CD4-positive, CD25-positive, alpha-beta regulatory T cell (primary cell): ENCODE measurements at regions not wholly inside any gene's neighbourhood (a gene's known extent, or its start where the extent isn't known, plus 50 kb on each side); places are given as distances from the start of the nearest gene placed in this dataset.

Experiments used
- ATAC-seq, 2 donors: fragments of 150-1000 bp; cut with Tn5 transposase; one replicate each; pipeline ENCODE4 v1.10.0; 2021; ENCODE audit warnings: low read depth in 2 of 2, moderate number of reproducible peaks in 2 of 2, moderate library complexity in 1 of 2
- DNase-seq, 3 donors: peaks; one replicate each; pipeline versions ENCODE4 v3.0.0 to v3.0.0-alpha.2; 2012 to 2022; ENCODE audit warnings: mixed read lengths in 1 of 3
- H3K27ac ChIP-seq: one replicate; pipeline ENCODE4 v1.7.0; 2013; ENCODE audit warnings: mild to moderate bottlenecking, low read length; ENCODE audit not compliant: insufficient read depth, poor library complexity, severe bottlenecking
- H3K27me3 ChIP-seq: one replicate; pipeline ENCODE4 v1.7.0; 2013; ENCODE audit warnings: low read length; ENCODE audit not compliant: control insufficient read depth, insufficient read depth
- H3K36me3 ChIP-seq: one replicate; pipeline ENCODE4 v1.7.0; 2013; ENCODE audit warnings: mild to moderate bottlenecking, low read length, moderate library complexity; ENCODE audit not compliant: control insufficient read depth, insufficient read depth
- H3K4me1 ChIP-seq: 2 replicates; pipeline ENCODE4 v1.7.0; 2013; ENCODE audit warnings: mild to moderate bottlenecking, low read length; ENCODE audit not compliant: insufficient read depth, control insufficient read depth, poor library complexity, severe bottlenecking
- H3K4me3 ChIP-seq: one replicate; pipeline ENCODE4 v1.7.0; 2013; ENCODE audit warnings: low read depth, mild to moderate bottlenecking, low read length, moderate library complexity
- H3K9me3 ChIP-seq, 2 experiments: 1 replicate in 1 of 2; 2 replicates in 1 of 2; pipeline ENCODE4 v1.7.0; 2013; ENCODE audit warnings: low read length in 2 of 2, mild to moderate bottlenecking in 1 of 2, moderate library complexity in 1 of 2; ENCODE audit not compliant: control insufficient read depth in 2 of 2
- H3K27ac Mint-ChIP-seq, 3 donors: one replicate each; pipeline ENCODE4 v1.8.0; 2020 to 2022; ENCODE audit warnings: mild to moderate bottlenecking in 3 of 3, mixed read lengths in 3 of 3, moderate library complexity in 2 of 3
- H3K27me3 Mint-ChIP-seq: one replicate; pipeline ENCODE4 v1.8.0; 2022; ENCODE audit warnings: mild to moderate bottlenecking, mixed read lengths
- H3K36me3 Mint-ChIP-seq: one replicate; pipeline ENCODE4 v1.8.0; 2020; ENCODE audit warnings: mixed read lengths
- H3K4me1 Mint-ChIP-seq, 4 donors: one replicate each; pipeline ENCODE4 v1.8.0; 2020 to 2022; ENCODE audit warnings: mixed read lengths in 4 of 4, mild to moderate bottlenecking in 1 of 4
- H3K4me3 Mint-ChIP-seq, 4 donors: one replicate each; pipeline ENCODE4 v1.8.0; 2020 to 2022; ENCODE audit warnings: mild to moderate bottlenecking in 4 of 4, mixed read lengths in 4 of 4, moderate library complexity in 3 of 4
- H3K9me3 Mint-ChIP-seq, 7 donors: one replicate each; pipeline ENCODE4 v1.8.0; 2020 to 2022; ENCODE audit warnings: mixed read lengths in 7 of 7, mild to moderate bottlenecking in 3 of 7, moderate library complexity in 2 of 7

DNA sequence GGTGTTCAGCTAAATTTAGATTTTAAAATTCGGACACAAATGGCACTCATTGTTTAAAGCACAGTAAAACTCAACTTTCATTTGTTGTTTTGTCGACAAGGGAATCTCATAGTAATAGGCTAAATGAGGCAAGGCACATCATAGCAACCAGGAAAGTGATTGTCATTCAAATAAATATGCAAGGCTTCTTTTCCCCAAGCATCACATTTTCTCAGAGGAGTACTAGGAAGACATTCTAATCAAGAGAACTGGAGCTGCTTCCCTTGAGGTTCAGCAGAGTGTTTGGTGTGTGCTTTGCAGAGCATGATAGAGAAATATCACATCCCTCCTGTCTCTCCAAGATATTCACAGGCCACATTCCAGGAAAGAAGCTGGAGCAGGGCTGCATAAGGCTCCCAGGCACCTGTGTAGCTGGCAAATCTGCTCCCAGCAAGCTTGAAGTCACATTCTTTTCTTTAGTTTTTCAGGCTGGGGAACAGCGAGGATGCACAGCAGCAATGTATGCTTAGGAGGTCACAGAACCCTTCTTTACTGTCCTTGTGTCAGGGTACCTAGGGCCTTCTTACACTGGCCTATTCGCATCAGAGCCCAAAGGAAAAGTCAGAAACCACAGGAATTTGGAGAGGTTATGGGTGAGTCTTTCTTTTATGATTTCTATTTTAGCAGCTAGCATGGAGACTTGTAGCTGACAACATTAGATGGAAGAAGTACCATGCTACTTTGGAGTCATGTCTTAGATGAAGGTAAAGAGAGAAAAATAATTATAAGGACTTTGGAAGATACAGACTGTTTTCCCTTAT is 95.9 kb upstream of the HDAC9 start:
- Mint-ChIP-seq H3K27me3 (no peaks in the 10 kb centered on the region), H3K27ac (no peak overlapping the region), H3K36me3 (no peaks in the 10 kb centered on the region), H3K9me3 (peaks cover 0 to 9% (median 0%) of the 10 kb centered on the region in 7 donors), H3K4me1 (no peaks in the 10 kb centered on the region), H3K4me3 (no peak overlapping the region)
- DNase-seq (no peak), ATAC-seq (no peak)
- H3K4me3 ChIP-seq: no peak overlapping the region
- no peaks in the 10 kb centered on the region for H3K4me1 ChIP-seq
- peaks cover 2% of the 10 kb centered on the region for H3K27me3 ChIP-seq
- H3K36me3 ChIP-seq: no peaks in the 10 kb centered on the region
- H3K27ac ChIP-seq: no peak overlapping the region
- no peaks in the 10 kb centered on the region for H3K9me3 ChIP-seq

DNA sequence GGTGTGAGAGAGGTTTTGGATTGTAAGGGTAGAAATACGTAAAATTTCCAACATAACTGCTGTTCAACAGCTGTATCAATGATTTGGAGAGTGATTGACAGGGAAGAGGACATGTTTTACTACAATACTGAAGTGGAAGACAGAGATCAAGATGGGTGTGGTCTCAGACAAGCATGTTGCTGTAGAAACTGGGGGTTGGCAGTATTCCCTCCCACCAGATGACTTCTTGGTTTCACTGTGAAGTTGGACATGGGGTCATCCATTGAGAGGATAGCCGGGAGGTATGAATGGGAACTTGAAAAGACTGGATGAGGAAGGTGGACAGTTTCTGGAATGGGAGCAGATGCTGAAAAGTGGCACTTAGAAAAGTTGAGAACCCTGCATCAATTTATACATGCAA is 95.3 kb upstream of the HDAC9 start:
- no peaks in the 10 kb centered on the region for H3K27me3 Mint-ChIP-seq
- no peak for ATAC-seq

GRCh38 chr7:18400726-18401125 is 94.8 kb upstream of the HDAC9 start:
- H3K4me1 Mint-ChIP-seq: no peaks in the 10 kb centered on the region
- ATAC-seq: no peak
- no peak overlapping the region for H3K4me3 ChIP-seq
- no peaks in the 10 kb centered on the region for H3K36me3 ChIP-seq
- H3K4me3 Mint-ChIP-seq: no peak overlapping the region
- H3K27me3 ChIP-seq: peaks cover 2% of the 10 kb centered on the region
- no peaks in the 10 kb centered on the region for H3K27me3 Mint-ChIP-seq
- peaks cover 0 to 11% (median 0%) of the 10 kb centered on the region in 7 donors for H3K9me3 Mint-ChIP-seq
- no peaks in the 10 kb centered on the region for H3K36me3 Mint-ChIP-seq
- no peak for DNase-seq
- H3K9me3 ChIP-seq: no peaks in the 10 kb centered on the region
- no peaks in the 10 kb centered on the region for H3K4me1 ChIP-seq
- H3K27ac ChIP-seq: no peak overlapping the region
- no peak overlapping the region for H3K27ac Mint-ChIP-seq

More for the DNA sequence above, 95.3 kb upstream of the HDAC9 start:
- Mint-ChIP-seq H3K27ac (no peak overlapping the region), H3K36me3 (no peaks in the 10 kb centered on the region), H3K4me3 (no peak overlapping the region), H3K9me3 (peaks cover 0 to 10% (median 0%) of the 10 kb centered on the region in 7 donors), H3K4me1 (no peaks in the 10 kb centered on the region)
- H3K9me3 ChIP-seq: no peaks in the 10 kb centered on the region
- H3K36me3 ChIP-seq: no peaks in the 10 kb centered on the region
- DNase-seq: no peak
- H3K27me3 ChIP-seq: peaks cover 2% of the 10 kb centered on the region
- H3K4me1 ChIP-seq: no peaks in the 10 kb centered on the region
- H3K27ac ChIP-seq: no peak overlapping the region
- no peak overlapping the region for H3K4me3 ChIP-seq

DNA sequence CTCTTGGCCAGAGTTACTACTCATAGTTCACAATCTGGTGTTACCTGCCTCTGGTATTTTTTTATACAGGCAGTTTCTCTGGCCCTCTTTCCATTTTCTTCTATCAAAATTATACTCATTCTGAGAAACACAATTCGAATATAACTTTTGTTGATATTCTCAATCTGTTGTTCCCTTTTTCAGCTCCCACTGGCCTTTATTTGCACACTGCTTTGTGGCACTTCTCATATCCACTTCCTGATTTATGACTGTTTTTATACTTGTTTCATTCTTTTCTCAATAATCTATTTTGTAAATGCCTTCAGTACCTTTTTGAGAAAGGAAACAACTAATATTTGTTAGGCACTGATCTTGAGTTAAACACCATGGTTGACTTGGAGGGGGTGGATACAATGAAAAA is 93.8 kb upstream of the HDAC9 start:
- no peak overlapping the region for H3K27ac ChIP-seq
- H3K4me3 ChIP-seq: no peak overlapping the region
- H3K4me1 Mint-ChIP-seq: no peaks in the 10 kb centered on the region
- no peak for ATAC-seq
- no peak for DNase-seq
- H3K4me1 ChIP-seq: no peaks in the 10 kb centered on the region
- H3K9me3 Mint-ChIP-seq: peaks cover 0 to 11% (median 0%) of the 10 kb centered on the region in 7 donors
- H3K4me3 Mint-ChIP-seq: no peak overlapping the region
- no peaks in the 10 kb centered on the region for H3K36me3 ChIP-seq
- H3K27me3 Mint-ChIP-seq: no peaks in the 10 kb centered on the region
- H3K36me3 Mint-ChIP-seq: no peaks in the 10 kb centered on the region
- no peak overlapping the region for H3K27ac Mint-ChIP-seq
- no peaks in the 10 kb centered on the region for H3K9me3 ChIP-seq
- peaks cover 2% of the 10 kb centered on the region for H3K27me3 ChIP-seq

GRCh38 chr7:18402488-18403183 is 92.9 kb upstream of the HDAC9 start:
- ATAC-seq (no peak), DNase-seq (no peak)
- Histone ChIP-seq H3K4me1 (no peaks in the 10 kb centered on the region), H3K4me3 (no peak overlapping the region), H3K36me3 (no peaks in the 10 kb centered on the region), H3K9me3 (no peaks in the 10 kb centered on the region), H3K27ac (no peak overlapping the region), H3K27me3 (peaks cover 2% of the 10 kb centered on the region)
- H3K4me1 Mint-ChIP-seq: no peaks in the 10 kb centered on the region
- no peak overlapping the region for H3K27ac Mint-ChIP-seq
- peaks cover 0 to 9% (median 0%) of the 10 kb centered on the region in 7 donors for H3K9me3 Mint-ChIP-seq
- H3K4me3 Mint-ChIP-seq: no peak overlapping the region
- H3K27me3 Mint-ChIP-seq: no peaks in the 10 kb centered on the region
- no peaks in the 10 kb centered on the region for H3K36me3 Mint-ChIP-seq

DNA sequence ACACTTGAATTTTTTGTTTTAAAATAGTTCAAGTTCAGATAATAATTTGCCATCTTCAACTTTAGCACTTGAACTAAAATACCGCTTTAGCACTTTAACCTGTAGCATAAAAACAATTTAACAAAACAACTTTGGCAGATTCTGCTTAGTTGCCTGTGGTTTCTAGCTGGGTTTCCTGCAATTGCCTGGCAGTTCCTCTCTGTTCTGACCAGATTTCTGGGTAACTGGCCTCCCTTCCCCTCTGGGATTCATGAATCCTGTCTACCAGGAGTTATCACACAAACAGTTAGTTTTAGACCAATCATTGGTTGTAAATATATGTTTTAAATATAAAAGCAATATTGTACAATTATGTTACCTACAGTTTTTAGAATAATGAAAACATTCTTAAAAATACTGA is 89.8 kb upstream of the HDAC9 start:
- Mint-ChIP-seq H3K4me3 (no peak overlapping the region), H3K9me3 (peaks cover 0 to 4% (median 0%) of the 10 kb centered on the region in 7 donors), H3K36me3 (no peaks in the 10 kb centered on the region), H3K27me3 (no peaks in the 10 kb centered on the region), H3K4me1 (no peaks in the 10 kb centered on the region), H3K27ac (no peak overlapping the region)
- no peak for DNase-seq
- H3K27me3 ChIP-seq: no peaks in the 10 kb centered on the region
- H3K4me1 ChIP-seq: no peaks in the 10 kb centered on the region
- no peak overlapping the region for H3K27ac ChIP-seq
- no peak overlapping the region for H3K4me3 ChIP-seq
- H3K36me3 ChIP-seq: no peaks in the 10 kb centered on the region
- H3K9me3 ChIP-seq: no peaks in the 10 kb centered on the region
- ATAC-seq: no peak

GRCh38 chr7:18407385-18407784 is 88.2 kb upstream of the HDAC9 start:
- Mint-ChIP-seq H3K4me3 (no peak overlapping the region), H3K36me3 (no peaks in the 10 kb centered on the region), H3K4me1 (no peaks in the 10 kb centered on the region), H3K27ac (no peak overlapping the region), H3K27me3 (no peaks in the 10 kb centered on the region), H3K9me3 (peaks cover 0 to 4% (median 0%) of the 10 kb centered on the region in 7 donors)
- no peaks in the 10 kb centered on the region for H3K4me1 ChIP-seq
- no peaks in the 10 kb centered on the region for H3K27me3 ChIP-seq
- H3K36me3 ChIP-seq: no peaks in the 10 kb centered on the region
- no peak overlapping the region for H3K27ac ChIP-seq
- no peaks in the 10 kb centered on the region for H3K9me3 ChIP-seq
- H3K4me3 ChIP-seq: no peak overlapping the region
- ATAC-seq: no peak
- no peak for DNase-seq

GRCh38 chr7:18408461-18408860 is 87.1 kb upstream of the HDAC9 start:
- Histone ChIP-seq H3K27ac (no peak overlapping the region), H3K4me1 (no peaks in the 10 kb centered on the region), H3K27me3 (no peaks in the 10 kb centered on the region), H3K9me3 (no peaks in the 10 kb centered on the region), H3K4me3 (no peak overlapping the region), H3K36me3 (no peaks in the 10 kb centered on the region)
- no peak overlapping the region for H3K27ac Mint-ChIP-seq
- no peaks in the 10 kb centered on the region for H3K27me3 Mint-ChIP-seq
- no peak overlapping the region for H3K4me3 Mint-ChIP-seq
- H3K4me1 Mint-ChIP-seq: no peaks in the 10 kb centered on the region
- H3K9me3 Mint-ChIP-seq: peaks cover 0 to 4% (median 0%) of the 10 kb centered on the region in 7 donors
- H3K36me3 Mint-ChIP-seq: no peaks in the 10 kb centered on the region
- ATAC-seq: no peak
- no peak for DNase-seq
